CD4-positive, alpha-beta T cell (primary cell): ENCODE measurements at regions not wholly inside any gene's neighbourhood (a gene's known extent, or its start where the extent isn't known, plus 50 kb on each side); places are given as distances from the start of the nearest gene placed in this dataset.

Experiments
- ATAC-seq: fragments of 200-7000 bp; cut with Tn5 transposase; one replicate; pipeline ENCODE4 v1.10.0; 2022; ENCODE audit warnings: mild to moderate bottlenecking; ENCODE audit not compliant: poor library complexity
- CTCF ChIA-PET: fragments of 350-600 bp; sonication (Branson Sonifier 250); formaldehyde crosslinking; loops from one replicate; lab custom pipeline; 2021; ENCODE audit warnings: antibody characterized with exemption, inconsistent platforms; lab: Charles Lee
- POLR2A ChIA-PET: fragments of 350-600 bp; sonication (Branson Sonifier 250); formaldehyde crosslinking; loops from one replicate; lab custom pipeline; 2021; ENCODE audit warnings: antibody characterized with exemption, inconsistent platforms; lab: Charles Lee
- DNase-seq, 14 experiments: peaks; one replicate each; pipeline ENCODE4 v3.0.0-alpha.2; 2013 to 2020; ENCODE audit warnings: mixed read lengths in 2 of 14
- H3K27ac ChIP-seq, 2 donors: one replicate each; pipeline versions ENCODE4 v1.5.1 to v1.7.0; 2013; ENCODE audit warnings: low read length in 2 of 2, low read depth in 1 of 2, mild to moderate bottlenecking in 1 of 2
- H3K27me3 ChIP-seq, 2 experiments: 1 replicate in 1 of 2; 2 replicates in 1 of 2; pipeline versions ENCODE4 v1.6.1 to v1.7.0; 2013; ENCODE audit warnings: low read length in 2 of 2, control low read depth in 1 of 2, mild to moderate bottlenecking in 1 of 2, moderate library complexity in 1 of 2; ENCODE audit not compliant: insufficient read depth in 2 of 2, control insufficient read depth in 1 of 2
- H3K36me3 ChIP-seq: one replicate; pipeline ENCODE4 v1.6.1; 2013; ENCODE audit warnings: low read length, control low read depth; ENCODE audit not compliant: insufficient read depth
- H3K4me1 ChIP-seq: one replicate; pipeline ENCODE4 v1.6.1; 2013; ENCODE audit warnings: low read length, control low read depth; ENCODE audit not compliant: insufficient read depth
- H3K4me3 ChIP-seq: one replicate; pipeline ENCODE4 v1.5.1; 2013; ENCODE audit warnings: mild to moderate bottlenecking, low read length, moderate library complexity
- H3K9me3 ChIP-seq, 2 experiments: 1 replicate in 1 of 2; 2 replicates in 1 of 2; pipeline versions ENCODE4 v1.6.1 to v1.7.0; 2013; ENCODE audit warnings: low read length in 2 of 2, mild to moderate bottlenecking in 2 of 2, control low read depth in 1 of 2, moderate library complexity in 1 of 2; ENCODE audit not compliant: control insufficient read depth in 1 of 2, insufficient read depth in 1 of 2
- H3K27ac Mint-ChIP-seq: one replicate; pipeline ENCODE4 v1.8.0; 2020; ENCODE audit warnings: mixed read lengths
- H3K27me3 Mint-ChIP-seq: one replicate; pipeline ENCODE4 v1.8.0; 2021; ENCODE audit warnings: mixed read lengths
- H3K36me3 Mint-ChIP-seq: one replicate; pipeline ENCODE4 v1.8.0; 2021; ENCODE audit warnings: low read depth, mixed read lengths
- H3K4me1 Mint-ChIP-seq: one replicate; pipeline ENCODE4 v1.8.0; 2021; ENCODE audit warnings: low read depth, mixed read lengths
- H3K4me3 Mint-ChIP-seq: one replicate; pipeline ENCODE4 v1.8.0; 2020; ENCODE audit warnings: mild to moderate bottlenecking, mixed read lengths
- H3K9me3 Mint-ChIP-seq: one replicate; pipeline ENCODE4 v1.8.0; 2020; ENCODE audit warnings: mixed read lengths
- CTCF ChIP-seq: fragments of 200-600 bp; IDR thresholded peaks from one replicate; pipeline ENCODE4 v1.8.0; 2022; ENCODE audit warnings: antibody characterized with exemption, mild to moderate bottlenecking
- intact Hi-C, 2 experiments: fragments of 100-400 bp; cut with DNase I in 1 of 2; cut with micrococcal nuclease in 1 of 2; formaldehyde crosslinking; loops; one replicate each; pipeline versions ENCODE4 v1.15.1 to v1.9.0; 2023 to 2025; cut with DNase I, micrococcal nuclease

- intact Hi-C loops, result no loop called here
- H3K4me1 Mint-ChIP-seq, result peaks cover 5% of the 10 kb centered on the region
- DNase-seq (no peak), ATAC-seq (no peak)
- no peak overlapping the region for H3K27ac ChIP-seq
- no peaks in the 10 kb centered on the region for H3K4me1 ChIP-seq
- H3K36me3 ChIP-seq, result no peaks in the 10 kb centered on the region
- CTCF ChIA-PET, result no interaction called here
- POLR2A ChIA-PET, result no interaction called here
- no peak overlapping the region for H3K4me3 ChIP-seq
- H3K9me3 Mint-ChIP-seq, result no peaks in the 10 kb centered on the region
- no peak overlapping the region for H3K27ac Mint-ChIP-seq
- no peak overlapping the region for H3K4me3 Mint-ChIP-seq
- no peaks in the 10 kb centered on the region for H3K27me3 Mint-ChIP-seq
- no peaks in the 10 kb centered on the region for H3K9me3 ChIP-seq
- TF ChIP-seq CTCF, result no peak
- no peaks in the 10 kb centered on the region for H3K36me3 Mint-ChIP-seq
- H3K27me3 ChIP-seq, result no peaks in the 10 kb centered on the region
Observed at GRCh38 chr6:156347656-156348055, 429.5 kb upstream of the ARID1B start.

- no peaks in the 10 kb centered on the region for H3K27me3 Mint-ChIP-seq
- Histone ChIP-seq H3K27ac (no peak overlapping the region), H3K27me3 (no peaks in the 10 kb centered on the region), H3K36me3 (no peaks in the 10 kb centered on the region), H3K9me3 (no peaks in the 10 kb centered on the region), H3K4me3 (no peak overlapping the region), H3K4me1 (no peaks in the 10 kb centered on the region)
- H3K36me3 Mint-ChIP-seq, result no peaks in the 10 kb centered on the region
- H3K4me3 Mint-ChIP-seq, result no peak overlapping the region
- no peak for DNase-seq
- peaks cover 5% of the 10 kb centered on the region for H3K4me1 Mint-ChIP-seq
- ATAC-seq, result no peak
- H3K9me3 Mint-ChIP-seq, result no peaks in the 10 kb centered on the region
- intact Hi-C loops, result no loop called here
- TF ChIP-seq CTCF, result no peak
- CTCF ChIA-PET, result no interaction called here
- POLR2A ChIA-PET, result no interaction called here
- no peak overlapping the region for H3K27ac Mint-ChIP-seq
Observed at GRCh38 chr6:156347246-156347645, 429.9 kb upstream of the ARID1B start.

- Mint-ChIP-seq H3K4me1 (peaks cover 5% of the 10 kb centered on the region), H3K36me3 (no peaks in the 10 kb centered on the region), H3K27ac (no peak overlapping the region), H3K4me3 (no peak overlapping the region), H3K9me3 (no peaks in the 10 kb centered on the region), H3K27me3 (no peaks in the 10 kb centered on the region)
- Histone ChIP-seq H3K9me3 (no peaks in the 10 kb centered on the region), H3K36me3 (no peaks in the 10 kb centered on the region), H3K4me3 (no peak overlapping the region), H3K27me3 (no peaks in the 10 kb centered on the region), H3K27ac (no peak overlapping the region), H3K4me1 (no peaks in the 10 kb centered on the region)
- intact Hi-C loops, result no loop called here
- peak; percentile 26 for ATAC-seq
- ChIA-PET POLR2A (interaction anchor here (0.6 kb wide), 1 partner anchor 21 kb away, joined by 3 read pairs; no protein-coding TSS in a partner anchor), CTCF (no interaction called here)
- DNase-seq, result peak in 1 of 14 experiments; percentile 4
- no peak for TF ChIP-seq CTCF
Observed at GRCh38 chr6:156345700-156346099, 431.5 kb upstream of the ARID1B start.
